Vagina (tissue), 2 donors: ENCODE measurements at regions not wholly inside any gene's neighbourhood (a gene's known extent, or its start where the extent isn't known, plus 50 kb on each side); places are given as distances from the start of the nearest gene placed in this dataset.

Experiments
- CTCF ChIP-seq, 3 experiments: fragments of 450-650 bp in 2 of 3; fragments of 200-600 bp in 1 of 3; sonication (generic) in 1 of 3; IDR thresholded peaks; one replicate each; pipeline ENCODE4 v1.5.1; 2017 to 2019; ENCODE audit warnings: antibody characterized with exemption in 3 of 3, mild to moderate bottlenecking in 2 of 3, moderate library complexity in 2 of 3
- POLR2A ChIP-seq, 2 donors: fragments of 450-650 bp; IDR thresholded peaks; one replicate each; pipeline ENCODE4 v1.6.1; 2017; ENCODE audit warnings: antibody characterized with exemption in 2 of 2, mild to moderate bottlenecking in 2 of 2, moderate library complexity in 2 of 2
- POLR2AphosphoS5 ChIP-seq, 2 donors: sonication (generic); formaldehyde crosslinking; IDR thresholded peaks; one replicate each; pipeline ENCODE4 v1.9.0; 2017; ENCODE audit warnings: antibody characterized with exemption in 2 of 2, mild to moderate bottlenecking in 2 of 2, low read depth in 1 of 2; ENCODE audit not compliant: insufficient read depth in 1 of 2

- no peak for TF ChIP-seq CTCF (IDR thresholded peaks at IDR 0.05)
- TF ChIP-seq POLR2A (IDR thresholded peaks at IDR 0.05): no peak
- TF ChIP-seq POLR2AphosphoS5 (IDR thresholded peaks at IDR 0.05; ENCODE audit: insufficient read depth in 1 of 2, low read depth in 1 of 2): no peak
These were observed 492.5 kb upstream of the ZMIZ1 start for GRCh38 chr10:78576276-78576675.
